SK-N-SH (cell line): ENCODE measurements at regions not wholly inside any gene's neighbourhood (a gene's known extent, or its start where the extent isn't known, plus 50 kb on each side); places are given as distances from the start of the nearest gene placed in this dataset.

Experiments
- CTCF ChIA-PET: fragments of 300-600, 350-600 bp; formaldehyde crosslinking; extraction: SDS; loops from one replicate; lab custom pipeline; 2021; lab: Yijun Ruan, JAX
- POLR2A ChIA-PET: fragments of 350-600 bp; sonication (Branson Sonifier 250); formaldehyde crosslinking; extraction: SDS; loops from one replicate; lab custom pipeline; 2020; ENCODE audit warnings: antibody characterized with exemption, inconsistent platforms; lab: Yijun Ruan, JAX
- DNase-seq: peaks from one replicate; pipeline ENCODE4 v3.0.0; 2012
- H2AFZ ChIP-seq: fragments of 200-600 bp; sonication (generic); 2 replicates; pipeline ENCODE4 v1.8.1; 2016; ENCODE audit warnings: antibody characterized with exemption, mild to moderate bottlenecking, low read depth
- H3F3A ChIP-seq: fragments of 200-600 bp; sonication (generic); replicated peaks from 2 replicates; pipeline ENCODE3; 2016; ENCODE audit warnings: antibody characterized with exemption, mild to moderate bottlenecking; ENCODE audit not compliant: insufficient read depth
- H3K27ac ChIP-seq, 2 experiments: fragments of 200-500 bp in 1 of 2; fragments of 200-600 bp in 1 of 2; sonication (Bioruptor generic) in 1 of 2; sonication (generic), shearing (Covaris generic) in 1 of 2; 2 replicates each; pipeline versions ENCODE4 v1.5.1 to v1.6.1; 2014 to 2016; ENCODE audit warnings: low read depth in 2 of 2, inconsistent platforms in 1 of 2, low read length in 1 of 2, mild to moderate bottlenecking in 1 of 2, mixed read lengths in 1 of 2
- H3K27me3 ChIP-seq: fragments of 200-600 bp; sonication (generic), shearing (Covaris generic); 2 replicates; pipeline ENCODE4 v1.6.1; 2016; ENCODE audit warnings: mixed run types; ENCODE audit not compliant: insufficient read depth
- H3K36me3 ChIP-seq, 2 experiments: fragments of 200-500 bp in 1 of 2; fragments of 200-600 bp in 1 of 2; sonication (Bioruptor generic) in 1 of 2; sonication (generic) in 1 of 2; replicated peaks in 1 of 2; 2 replicates each; pipeline versions ENCODE3 to v1.5.1; 2014 to 2016; ENCODE audit warnings: low read length in 1 of 2, mild to moderate bottlenecking in 1 of 2; ENCODE audit not compliant: insufficient read depth in 2 of 2, control insufficient read depth in 1 of 2
- H3K4me1 ChIP-seq, 2 experiments: fragments of 200-500 bp in 1 of 2; fragments of 200-600 bp in 1 of 2; sonication (Bioruptor generic) in 1 of 2; sonication (generic), shearing (Covaris generic) in 1 of 2; 2 replicates each; pipeline versions ENCODE4 v1.5.1 to v1.6.1; 2014 to 2016; ENCODE audit warnings: low read depth in 1 of 2, low read length in 1 of 2, mixed run types in 1 of 2; ENCODE audit not compliant: insufficient read depth in 2 of 2, control insufficient read depth in 1 of 2
- H3K4me2 ChIP-seq: fragments of 200-600 bp; sonication (generic), shearing (Covaris generic); 2 replicates; pipeline ENCODE4 v1.6.1; 2017; ENCODE audit warnings: mixed run types
- H3K4me3 ChIP-seq, 2 experiments: fragments of 200-500 bp in 1 of 2; fragments of 200-600 bp in 1 of 2; sonication (Bioruptor generic) in 1 of 2; sonication (generic), shearing (Covaris generic) in 1 of 2; 2 replicates each; pipeline versions ENCODE4 v1.5.1 to v1.8.1; 2014 to 2016; ENCODE audit warnings: low read depth in 2 of 2, inconsistent platforms in 1 of 2, low read length in 1 of 2, mild to moderate bottlenecking in 1 of 2, mixed read lengths in 1 of 2, moderate library complexity in 1 of 2
- H3K79me2 ChIP-seq: fragments of 200-600 bp; sonication (generic); 2 replicates; pipeline ENCODE4 v1.8.1; 2017; ENCODE audit warnings: mild to moderate bottlenecking; ENCODE audit not compliant: insufficient read depth
- H3K9ac ChIP-seq: fragments of 200-600 bp; sonication (generic); 2 replicates; pipeline ENCODE4 v1.6.1; 2017; ENCODE audit warnings: mixed run types
- H3K9me2 ChIP-seq: fragments of 200-600 bp; sonication (generic); 2 replicates; pipeline ENCODE4 v1.6.1; 2017; ENCODE audit warnings: mixed run types
- H3K9me3 ChIP-seq: fragments of 200-600 bp; sonication (generic); 2 replicates; pipeline ENCODE4 v1.6.1; 2017; ENCODE audit warnings: mixed run types, mild to moderate bottlenecking, moderate library complexity
- H4K20me1 ChIP-seq: fragments of 200-600 bp; sonication (generic); 2 replicates; pipeline ENCODE4 v1.6.1; 2017; ENCODE audit warnings: mild to moderate bottlenecking, mixed run types; ENCODE audit not compliant: insufficient read depth
- CTCF ChIP-seq: fragments of 200-600 bp; sonication (generic); IDR thresholded peaks from 2 replicates; pipeline ENCODE4 v1.6.1; 2017; ENCODE audit warnings: antibody characterized with exemption, mild to moderate bottlenecking, moderate library complexity
- ELF1 ChIP-seq: IDR thresholded peaks from 2 replicates; pipeline ENCODE4 v1.4.0; 2012
- FOSL2 ChIP-seq: IDR thresholded peaks from 2 replicates; pipeline ENCODE4 v1.4.0; 2012; ENCODE audit warnings: low read depth, mild to moderate bottlenecking, moderate library complexity, borderline replicate concordance
- GATA2 ChIP-seq: sonication (generic); formaldehyde crosslinking; IDR thresholded peaks from 2 replicates; pipeline ENCODE4 v1.5.0; 2020; ENCODE audit warnings: mild to moderate bottlenecking, missing genetic modification reagents
- JUND ChIP-seq: IDR thresholded peaks from 2 replicates; pipeline ENCODE4 v1.4.0; 2012
- MAX ChIP-seq: IDR thresholded peaks from 2 replicates; pipeline ENCODE4 v1.4.0; 2012; ENCODE audit warnings: low read depth
- POLR2AphosphoS5 ChIP-seq: IDR thresholded peaks from 2 replicates; pipeline ENCODE4 v1.6.1; 2012; ENCODE audit warnings: low read depth, low read length
- RAD21 ChIP-seq: IDR thresholded peaks from 2 replicates; pipeline ENCODE4 v1.6.1; 2012; ENCODE audit warnings: mild to moderate bottlenecking, low read length
- SIN3A ChIP-seq: IDR thresholded peaks from 2 replicates; pipeline ENCODE4 v1.6.1; 2012; ENCODE audit warnings: low read depth, mild to moderate bottlenecking, low read length, moderate library complexity, borderline replicate concordance
- TCF12 ChIP-seq: IDR thresholded peaks from 2 replicates; pipeline ENCODE4 v1.4.0; 2012
- TEAD4 ChIP-seq: IDR thresholded peaks from 2 replicates; pipeline ENCODE4 v1.4.0; 2012; ENCODE audit warnings: mild to moderate bottlenecking, borderline replicate concordance; ENCODE audit not compliant: insufficient read depth
- USF2 ChIP-seq: fragments of 150-350 bp; IDR thresholded peaks from 2 replicates; pipeline ENCODE4 v1.6.1; 2017; ENCODE audit warnings: antibody characterized with exemption, low read length, low read depth, borderline replicate concordance
- ZBTB33 ChIP-seq: IDR thresholded peaks from 2 replicates; pipeline ENCODE4 v1.4.0; 2012; ENCODE audit warnings: low read depth, borderline replicate concordance
- WGBS: methylation state at CpG from one replicate; pipeline ENCODE4 v1.1.6; 2017; ENCODE audit warnings: low lambda C conversion rate; 5-methylcytosine and 5-hydroxymethylcytosine counted together

- 86% methylated on average over 2 of the region's 2 CpGs for WGBS
These were observed 1112.6 kb downstream of the SLC6A15 start for GRCh38 chr12:83800022-83800421.

More at GRCh38 chr12:83800022-83800421, 1112.6 kb downstream of the SLC6A15 start:
- no peaks in the 10 kb centered on the region for H3K79me2 ChIP-seq
- no peak overlapping the region for H2AFZ ChIP-seq
- H3K9me3 ChIP-seq: no peaks in the 10 kb centered on the region
- no peaks in the 10 kb centered on the region for H3K9me2 ChIP-seq
- H3K36me3 ChIP-seq: no peaks in the 10 kb centered on the region
- H4K20me1 ChIP-seq: no peaks in the 10 kb centered on the region
- DNase-seq: no peak
- no peak overlapping the region for H3K27ac ChIP-seq
- H3K4me1 ChIP-seq: no peaks in the 10 kb centered on the region; a peak in 1 of 4 replicates
- H3K27me3 ChIP-seq: no peaks in the 10 kb centered on the region
- no peak overlapping the region for H3K4me2 ChIP-seq
- TF ChIP-seq TCF12 (no peak), POLR2AphosphoS5 (no peak), ZBTB33 (no peak), TEAD4 (no peak), ELF1 (no peak), CTCF (no peak), SIN3A (no peak), FOSL2 (no peak), JUND (no peak), GATA2 (CRISPR knock-in tag) (no peak), MAX (no peak), USF2 (no peak), RAD21 (no peak)
- no peak overlapping the region for H3K9ac ChIP-seq
- no peaks in the 10 kb centered on the region for H3F3A ChIP-seq
- no peak overlapping the region for H3K4me3 ChIP-seq
- ChIA-PET POLR2A (no interaction called here), CTCF (no interaction called here)
